ENCODE measurements at regions not wholly inside any gene's neighbourhood (a gene's known extent, or its start where the extent isn't known, plus 50 kb on each side); places are given as distances from the start of the nearest gene placed in this dataset.

DNA sequence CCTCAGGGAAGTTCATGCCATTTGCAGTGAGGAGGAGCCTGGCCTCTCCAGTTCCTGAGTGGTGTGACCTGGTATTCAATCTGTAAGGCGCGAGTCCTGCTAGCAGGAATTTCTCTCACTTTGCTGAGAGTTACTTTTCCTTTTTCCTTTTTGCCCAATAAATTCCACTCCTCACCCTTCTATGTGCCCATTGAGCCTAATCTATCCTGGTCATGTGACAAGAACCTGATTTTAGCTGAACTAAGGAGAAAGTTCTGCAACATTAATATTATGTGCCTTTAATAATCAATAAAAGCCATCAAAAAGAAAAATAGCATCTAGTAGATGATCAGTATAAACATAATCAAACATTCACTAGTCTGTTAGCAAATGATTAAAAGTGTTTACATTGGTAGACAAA lies 136.1 kb upstream of the POGK start:
- DNase-seq = no peak
- Histone ChIP-seq H3K27ac (no peak overlapping the region), H3K4me3 (no peak overlapping the region), H3K4me1 (no peaks in the 10 kb centered on the region), H3K36me3 (no peaks in the 10 kb centered on the region), H3K9me3 (no peaks in the 10 kb centered on the region), H3K27me3 (no peaks in the 10 kb centered on the region)
- intact Hi-C loops (cut with DNase I) = no loop called here
- TF ChIP-seq, protein P1, sequence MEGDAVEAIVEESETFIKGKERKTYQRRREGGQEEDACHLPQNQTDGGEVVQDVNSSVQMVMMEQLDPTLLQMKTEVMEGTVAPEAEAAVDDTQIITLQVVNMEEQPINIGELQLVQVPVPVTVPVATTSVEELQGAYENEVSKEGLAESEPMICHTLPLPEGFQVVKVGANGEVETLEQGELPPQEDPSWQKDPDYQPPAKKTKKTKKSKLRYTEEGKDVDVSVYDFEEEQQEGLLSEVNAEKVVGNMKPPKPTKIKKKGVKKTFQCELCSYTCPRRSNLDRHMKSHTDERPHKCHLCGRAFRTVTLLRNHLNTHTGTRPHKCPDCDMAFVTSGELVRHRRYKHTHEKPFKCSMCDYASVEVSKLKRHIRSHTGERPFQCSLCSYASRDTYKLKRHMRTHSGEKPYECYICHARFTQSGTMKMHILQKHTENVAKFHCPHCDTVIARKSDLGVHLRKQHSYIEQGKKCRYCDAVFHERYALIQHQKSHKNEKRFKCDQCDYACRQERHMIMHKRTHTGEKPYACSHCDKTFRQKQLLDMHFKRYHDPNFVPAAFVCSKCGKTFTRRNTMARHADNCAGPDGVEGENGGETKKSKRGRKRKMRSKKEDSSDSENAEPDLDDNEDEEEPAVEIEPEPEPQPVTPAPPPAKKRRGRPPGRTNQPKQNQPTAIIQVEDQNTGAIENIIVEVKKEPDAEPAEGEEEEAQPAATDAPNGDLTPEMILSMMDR (IDR thresholded peaks at IDR 0.05) = no peak
- no peak for ATAC-seq
- WGBS, 2 donors = 82 to 95% methylated on average over 2 of the region's 2 CpGs

DNA sequence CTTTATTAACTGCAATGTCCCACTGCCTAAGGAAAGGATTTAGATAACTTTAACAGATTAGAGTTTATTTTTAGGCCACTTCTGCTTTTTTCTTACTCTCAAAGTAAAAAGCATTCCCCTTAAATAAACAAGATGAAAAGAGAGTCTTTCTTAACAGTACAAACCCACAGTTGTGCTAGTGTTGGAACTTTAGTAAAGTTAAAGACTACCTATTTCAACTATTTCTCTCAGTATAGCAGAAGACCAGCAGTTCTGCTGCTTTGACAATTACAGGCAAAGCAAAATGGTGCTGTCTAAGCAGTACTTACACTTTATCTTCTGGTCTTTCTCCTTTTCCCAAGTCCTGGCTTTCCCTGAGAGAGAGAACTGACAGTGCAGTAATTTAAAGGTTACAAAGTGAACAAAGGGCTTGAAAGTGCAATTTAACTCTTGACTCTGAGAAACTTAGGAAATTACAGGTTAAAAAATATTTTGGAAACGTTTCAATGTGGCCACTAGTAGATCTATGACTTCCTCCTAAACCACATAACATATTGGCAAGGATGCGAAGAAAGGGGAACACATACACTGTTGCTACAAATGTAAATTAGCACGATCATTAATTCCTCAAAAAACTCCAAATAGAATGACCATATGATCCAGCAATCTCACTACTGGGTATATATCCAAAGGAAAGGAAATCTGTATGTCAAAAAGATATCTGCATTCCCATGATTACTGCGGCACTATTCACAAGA lies 135.4 kb upstream of the POGK start:
- Histone ChIP-seq H3K4me3 (no peak overlapping the region), H3K27ac (no peak overlapping the region), H3K9me3 (no peaks in the 10 kb centered on the region), H3K27me3 (no peaks in the 10 kb centered on the region), H3K36me3 (no peaks in the 10 kb centered on the region), H3K4me1 (no peaks in the 10 kb centered on the region)
- ATAC-seq = no peak
- DNase-seq = no peak
- TF ChIP-seq, protein P1 (IDR thresholded peaks at IDR 0.05) = no peak
- intact Hi-C loops (cut with DNase I) = no loop called here
- WGBS, 2 donors = 51 to 58% methylated on average over 4 of the region's 4 CpGs

DNA sequence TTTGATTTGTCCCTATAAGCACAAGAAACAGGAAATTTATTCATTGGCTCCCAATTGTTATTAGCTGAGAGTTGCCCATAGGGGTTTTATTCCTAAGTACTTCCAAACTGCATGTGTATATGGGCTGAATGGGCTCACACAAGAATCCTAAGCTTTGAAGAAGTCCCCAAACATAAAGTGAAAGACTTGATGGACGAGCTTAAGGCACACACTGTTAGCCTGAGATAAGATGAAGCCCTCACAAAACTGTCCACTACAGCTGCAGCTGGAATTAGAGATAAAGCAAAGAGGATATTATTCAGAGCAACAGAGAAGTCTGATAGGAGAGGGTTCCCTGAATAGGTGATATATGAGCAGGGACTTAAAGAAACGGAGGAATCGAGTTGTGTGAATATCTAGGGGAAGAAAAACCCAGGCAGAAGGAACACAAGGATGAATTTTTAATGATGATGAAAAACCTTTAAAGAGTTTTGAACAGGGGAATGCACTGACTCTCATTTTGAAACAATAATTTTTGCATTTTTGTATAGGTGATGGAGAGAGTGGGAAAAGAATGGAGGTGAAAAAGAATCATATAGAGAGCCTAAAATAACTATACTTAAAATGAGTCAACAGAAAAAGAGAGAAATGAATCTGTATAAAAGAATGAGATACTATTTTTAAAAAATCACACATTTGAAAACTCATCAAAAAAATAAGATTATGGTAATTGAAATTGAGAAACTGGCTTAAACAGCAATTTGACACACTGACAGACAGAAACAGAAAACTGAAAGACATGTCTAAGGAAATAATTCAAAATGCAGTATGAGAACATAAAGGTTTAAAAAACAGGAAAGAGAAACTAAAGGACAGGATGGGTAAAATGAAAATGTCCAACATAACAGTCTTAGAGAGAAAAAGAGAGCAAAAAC lies 133.6 kb upstream of the POGK start:
- no peak for ATAC-seq
- 2 to 6% methylated on average over 3 of the region's 3 CpGs for WGBS, 2 donors
- intact Hi-C loops (cut with DNase I) = no loop called here
- no peak for DNase-seq
- Histone ChIP-seq H3K27me3 (no peaks in the 10 kb centered on the region), H3K4me1 (no peaks in the 10 kb centered on the region), H3K4me3 (no peak overlapping the region), H3K9me3 (no peaks in the 10 kb centered on the region), H3K27ac (no peak overlapping the region), H3K36me3 (no peaks in the 10 kb centered on the region)
- TF ChIP-seq, protein P1 (IDR thresholded peaks at IDR 0.05) = no peak

DNA sequence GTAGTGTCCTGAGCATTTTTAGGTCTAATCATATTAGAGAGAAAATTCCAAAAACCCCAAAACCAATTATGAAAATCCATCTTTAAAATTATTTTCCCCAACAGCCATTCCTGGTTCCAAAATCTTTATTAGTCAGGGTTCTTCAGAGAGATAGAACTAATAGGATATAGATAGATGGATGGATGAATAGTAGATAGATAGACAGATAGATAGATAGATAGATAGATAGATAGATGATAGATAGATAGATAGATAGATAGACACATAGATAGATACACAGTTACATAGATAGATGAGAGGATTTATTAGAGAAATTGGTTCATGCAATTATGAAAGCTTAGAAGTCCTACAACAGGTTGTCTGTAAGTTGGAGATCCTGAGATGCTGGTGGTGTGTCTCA lies 122.7 kb upstream of the POGK start:
- H3K4me1 ChIP-seq = no peaks in the 10 kb centered on the region
- no peak for DNase-seq
- TF ChIP-seq, protein P1 (IDR thresholded peaks at IDR 0.05) = no peak

More for the DNA sequence above, 122.7 kb upstream of the POGK start:
- ATAC-seq = no peak
- Histone ChIP-seq H3K9me3 (peaks cover 0 to 23% (median 0%) of the 10 kb centered on the region in 11 donors), H3K36me3 (no peaks in the 10 kb centered on the region), H3K4me3 (no peak overlapping the region), H3K27ac (no peak overlapping the region), H3K27me3 (no peaks in the 10 kb centered on the region)
- intact Hi-C loops (cut with DNase I) = no loop called here

All from heart right ventricle (tissue), 16 donors.